ENCODE measurements at regions not wholly inside any gene's neighbourhood (a gene's known extent, or its start where the extent isn't known, plus 50 kb on each side); places are given as distances from the start of the nearest gene placed in this dataset.

DNA sequence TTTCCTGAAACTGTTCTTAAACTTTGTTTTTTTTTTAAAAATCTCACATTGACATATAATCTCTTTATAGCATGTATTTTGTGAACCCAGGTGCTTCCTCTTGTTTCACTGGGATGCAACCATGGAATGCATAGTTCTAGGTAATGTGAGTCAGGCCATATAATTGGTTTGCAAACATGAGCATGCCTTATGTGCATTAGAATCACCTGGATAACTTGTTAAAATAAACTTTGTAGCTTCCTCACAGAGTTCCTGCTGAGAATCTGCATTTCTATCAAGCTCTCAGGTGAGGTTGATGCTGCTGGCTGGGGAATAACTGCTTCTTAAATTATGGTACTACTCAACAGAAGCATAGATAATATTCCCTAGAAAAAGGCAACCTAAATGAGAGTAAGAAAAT lies 940.3 kb upstream of the LCORL start:
- TF ChIP-seq EZH2 (IDR thresholded peaks at IDR 0.05; ENCODE audit: low read depth) (no peak), CTCF (conservative IDR thresholded peaks at IDR 0.05) (no peak)
- no peak overlapping the region for H2AFZ ChIP-seq
- DNase-seq: no peak
- H3K9me3 ChIP-seq (ENCODE audit: insufficient read depth, low read depth): no peaks in the 10 kb centered on the region
- ChIA-PET CTCF (no interaction called here), POLR2A (ENCODE audit: unreplicated experiment) (no interaction called here)
- no peak overlapping the region for H3K27ac ChIP-seq
- no peaks in the 10 kb centered on the region for H3K4me1 ChIP-seq (replicated peaks; ENCODE audit: insufficient read depth)
- BruUV-seq (replicated peaks): no TSS peak
- intact Hi-C loops (cut with micrococcal nuclease; ENCODE audit: unreplicated experiment): loop anchor here (10.0 kb wide), 1 partner anchor 977 kb away; no protein-coding TSS in a partner anchor
- no peak overlapping the region for H3K4me3 ChIP-seq
- H3K79me2 ChIP-seq (ENCODE audit: low read depth): no peaks in the 10 kb centered on the region
- H4K20me1 ChIP-seq (ENCODE audit: insufficient read depth): no peaks in the 10 kb centered on the region
- H3F3A ChIP-seq (ENCODE audit: insufficient read depth, low read depth): no peaks in the 10 kb centered on the region
- H3K36me3 ChIP-seq (ENCODE audit: low read depth): no peaks in the 10 kb centered on the region
- no peaks in the 10 kb centered on the region for H3K27me3 ChIP-seq (ENCODE audit: insufficient read depth, low read depth)
- no peak overlapping the region for H3K4me2 ChIP-seq
- H3K9me2 ChIP-seq (ENCODE audit: insufficient read depth): no peaks in the 10 kb centered on the region

- Histone ChIP-seq H3K9me2 (ENCODE audit: insufficient read depth) (no peaks in the 10 kb centered on the region), H3K27ac (no peak overlapping the region), H3F3A (ENCODE audit: insufficient read depth, low read depth) (no peaks in the 10 kb centered on the region), H4K20me1 (ENCODE audit: insufficient read depth) (no peaks in the 10 kb centered on the region), H3K4me1 (replicated peaks; ENCODE audit: insufficient read depth) (no peaks in the 10 kb centered on the region), H2AFZ (no peak overlapping the region), H3K36me3 (ENCODE audit: low read depth) (no peaks in the 10 kb centered on the region), H3K9me3 (ENCODE audit: insufficient read depth, low read depth) (no peaks in the 10 kb centered on the region), H3K4me2 (no peak overlapping the region), H3K79me2 (ENCODE audit: low read depth) (no peaks in the 10 kb centered on the region), H3K27me3 (ENCODE audit: insufficient read depth, low read depth) (no peaks in the 10 kb centered on the region), H3K4me3 (no peak overlapping the region)
- no TSS peak for BruUV-seq (replicated peaks)
- TF ChIP-seq CTCF (conservative IDR thresholded peaks at IDR 0.05) (no peak), EZH2 (IDR thresholded peaks at IDR 0.05; ENCODE audit: low read depth) (no peak)
- no peak for DNase-seq
- intact Hi-C loops (cut with micrococcal nuclease; ENCODE audit: unreplicated experiment): loop anchor here (10.0 kb wide), 1 partner anchor 976 kb away; no protein-coding TSS in a partner anchor
- POLR2A ChIA-PET (ENCODE audit: unreplicated experiment): no interaction called here
- CTCF ChIA-PET: no interaction called here
Observed at GRCh38 chr4:18961266-18961665, 939.7 kb upstream of the LCORL start.

DNA sequence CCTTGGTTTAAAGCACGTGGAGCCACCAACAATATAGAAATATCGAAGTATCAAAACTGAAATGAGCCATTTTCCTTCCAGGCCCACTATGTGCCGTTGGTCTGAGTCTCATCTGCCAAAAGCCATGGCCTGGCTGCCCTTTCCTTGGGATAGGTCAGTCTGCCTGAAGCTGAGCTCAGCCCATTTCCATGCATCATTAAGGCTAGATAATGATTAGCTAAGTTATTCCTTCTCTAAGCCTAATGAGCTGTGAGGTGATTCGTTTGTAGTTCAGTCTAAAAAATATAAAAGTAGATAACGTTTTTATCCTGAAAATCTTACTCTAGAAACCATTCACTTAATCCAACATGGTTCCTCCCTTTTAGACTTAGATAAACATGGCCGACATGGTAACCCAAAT lies 936.2 kb upstream of the LCORL start:
- TF ChIP-seq EZH2 (IDR thresholded peaks at IDR 0.05; ENCODE audit: low read depth): no peak
- no peak for TF ChIP-seq CTCF (conservative IDR thresholded peaks at IDR 0.05)
- CTCF ChIA-PET: no interaction called here
- Histone ChIP-seq H3K4me3 (no peak overlapping the region), H3K9me3 (ENCODE audit: insufficient read depth, low read depth) (no peaks in the 10 kb centered on the region), H3K4me2 (no peak overlapping the region), H3K27ac (no peak overlapping the region), H3F3A (ENCODE audit: insufficient read depth, low read depth) (no peaks in the 10 kb centered on the region), H2AFZ (no peak overlapping the region), H3K9me2 (ENCODE audit: insufficient read depth) (no peaks in the 10 kb centered on the region), H3K79me2 (ENCODE audit: low read depth) (no peaks in the 10 kb centered on the region), H4K20me1 (ENCODE audit: insufficient read depth) (no peaks in the 10 kb centered on the region), H3K4me1 (replicated peaks; ENCODE audit: insufficient read depth) (no peaks in the 10 kb centered on the region), H3K27me3 (ENCODE audit: insufficient read depth, low read depth) (no peaks in the 10 kb centered on the region), H3K36me3 (ENCODE audit: low read depth) (no peaks in the 10 kb centered on the region)
- BruUV-seq (replicated peaks): no TSS peak
- no peak for DNase-seq
- POLR2A ChIA-PET (ENCODE audit: unreplicated experiment): no interaction called here
- intact Hi-C loops (cut with micrococcal nuclease; ENCODE audit: unreplicated experiment): no loop called here

Measured in PC-9 (cell line).